Endothelial cell of umbilical vein (primary cell): ENCODE measurements at regions not wholly inside any gene's neighbourhood (a gene's known extent, or its start where the extent isn't known, plus 50 kb on each side); places are given as distances from the start of the nearest gene placed in this dataset.

Experiments used
- CTCF ChIP-seq, 2 donors: IDR thresholded peaks; 1 replicate in 1 of 2; 2 replicates in 1 of 2; pipeline ENCODE4 v1.5.1; 2011; ENCODE audit warnings: low read length in 2 of 2, mild to moderate bottlenecking in 2 of 2, moderate library complexity in 2 of 2, control low read depth in 1 of 2, inconsistent platforms in 1 of 2, low read depth in 1 of 2; ENCODE audit not compliant: insufficient read depth in 1 of 2; ENCODE audit errors: extremely low read depth in 1 of 2
- EZH2 ChIP-seq: IDR thresholded peaks from 2 replicates; pipeline ENCODE4 v1.6.1; 2012; ENCODE audit warnings: borderline replicate concordance, low read depth, mild to moderate bottlenecking, moderate library complexity, low read length, inconsistent platforms; ENCODE audit not compliant: severe bottlenecking
- MAX ChIP-seq: IDR thresholded peaks from 2 replicates; pipeline ENCODE4 v1.6.1; 2011; ENCODE audit not compliant: insufficient read depth, insufficient read length
- POLR2A ChIP-seq: IDR thresholded peaks from 2 replicates; pipeline ENCODE4 v1.6.1; 2012; ENCODE audit warnings: low read depth, mild to moderate bottlenecking, control low read depth, low read length

- TF ChIP-seq CTCF (IDR thresholded peaks at IDR 0.05; ENCODE audit: extremely low read depth in 1 of 2, insufficient read depth in 1 of 2, low read depth in 1 of 2, low read length in 2 of 2), result no peak
- no peak for TF ChIP-seq EZH2
- TF ChIP-seq POLR2A, result no peak
- TF ChIP-seq MAX, result no peak
Measured at GRCh38 chrX:25141684-25142083, 125.9 kb upstream of the ARX start.
